AG10803 (cell line): ENCODE measurements at regions not wholly inside any gene's neighbourhood (a gene's known extent, or its start where the extent isn't known, plus 50 kb on each side); places are given as distances from the start of the nearest gene placed in this dataset.

Source experiments
- DNase-seq: peaks from one replicate; pipeline ENCODE4 v3.0.0; 2010; ENCODE audit warnings: low read depth
- H3K4me3 ChIP-seq: 2 replicates; pipeline ENCODE4 v1.5.1; 2011; ENCODE audit warnings: mild to moderate bottlenecking, low read length, control low read depth
- TF ChIP-seq, protein P1 (sequence below): conservative IDR thresholded peaks from 2 replicates; pipeline ENCODE4 v1.5.1; 2011; ENCODE audit warnings: mild to moderate bottlenecking, low read length, control low read depth, inconsistent platforms

DNA sequence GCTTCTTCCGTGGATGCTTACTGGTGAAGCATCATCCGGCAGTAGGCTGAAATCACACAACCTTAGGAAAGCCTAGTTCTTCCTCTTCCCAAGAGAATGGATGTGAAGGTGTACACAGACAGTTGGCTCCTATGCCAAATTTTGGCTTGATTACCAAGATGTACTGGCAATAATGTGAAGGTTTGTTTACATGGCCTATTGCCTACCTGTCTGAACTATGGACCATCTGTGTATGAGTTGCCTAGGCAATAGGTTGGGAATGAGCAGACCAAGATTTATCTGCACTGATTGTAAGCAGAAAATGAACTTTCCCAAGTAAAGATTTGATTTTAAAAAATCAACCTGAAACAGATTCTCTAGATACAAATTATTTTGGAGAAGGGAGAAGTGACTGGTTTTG lies 325.9 kb upstream of the SORCS1 start:
- no peak for DNase-seq
- H3K4me3 ChIP-seq, result no peak overlapping the region
- TF ChIP-seq, protein P1, sequence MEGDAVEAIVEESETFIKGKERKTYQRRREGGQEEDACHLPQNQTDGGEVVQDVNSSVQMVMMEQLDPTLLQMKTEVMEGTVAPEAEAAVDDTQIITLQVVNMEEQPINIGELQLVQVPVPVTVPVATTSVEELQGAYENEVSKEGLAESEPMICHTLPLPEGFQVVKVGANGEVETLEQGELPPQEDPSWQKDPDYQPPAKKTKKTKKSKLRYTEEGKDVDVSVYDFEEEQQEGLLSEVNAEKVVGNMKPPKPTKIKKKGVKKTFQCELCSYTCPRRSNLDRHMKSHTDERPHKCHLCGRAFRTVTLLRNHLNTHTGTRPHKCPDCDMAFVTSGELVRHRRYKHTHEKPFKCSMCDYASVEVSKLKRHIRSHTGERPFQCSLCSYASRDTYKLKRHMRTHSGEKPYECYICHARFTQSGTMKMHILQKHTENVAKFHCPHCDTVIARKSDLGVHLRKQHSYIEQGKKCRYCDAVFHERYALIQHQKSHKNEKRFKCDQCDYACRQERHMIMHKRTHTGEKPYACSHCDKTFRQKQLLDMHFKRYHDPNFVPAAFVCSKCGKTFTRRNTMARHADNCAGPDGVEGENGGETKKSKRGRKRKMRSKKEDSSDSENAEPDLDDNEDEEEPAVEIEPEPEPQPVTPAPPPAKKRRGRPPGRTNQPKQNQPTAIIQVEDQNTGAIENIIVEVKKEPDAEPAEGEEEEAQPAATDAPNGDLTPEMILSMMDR, result no peak

DNA sequence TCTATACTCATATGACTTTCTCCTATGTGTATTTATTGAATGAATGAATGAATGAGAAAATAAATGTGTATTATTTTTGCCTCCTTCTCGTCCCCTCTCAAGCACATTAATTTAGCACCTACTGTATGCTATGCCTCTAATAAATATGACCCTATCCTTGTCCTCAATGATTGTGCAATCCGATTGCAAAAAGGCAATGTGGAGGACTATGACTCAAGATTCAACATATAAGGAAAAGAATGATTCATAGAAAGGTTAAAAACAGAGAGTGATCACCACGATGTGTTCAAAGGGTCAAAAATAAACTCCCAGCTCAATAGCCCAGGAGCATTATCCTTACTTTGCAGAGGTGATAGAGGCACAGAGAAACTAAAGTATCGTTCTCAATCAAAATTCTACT lies 322.8 kb upstream of the SORCS1 start:
- no peak for DNase-seq
- H3K4me3 ChIP-seq, result no peak overlapping the region
- TF ChIP-seq, protein P1, result no peak

DNA sequence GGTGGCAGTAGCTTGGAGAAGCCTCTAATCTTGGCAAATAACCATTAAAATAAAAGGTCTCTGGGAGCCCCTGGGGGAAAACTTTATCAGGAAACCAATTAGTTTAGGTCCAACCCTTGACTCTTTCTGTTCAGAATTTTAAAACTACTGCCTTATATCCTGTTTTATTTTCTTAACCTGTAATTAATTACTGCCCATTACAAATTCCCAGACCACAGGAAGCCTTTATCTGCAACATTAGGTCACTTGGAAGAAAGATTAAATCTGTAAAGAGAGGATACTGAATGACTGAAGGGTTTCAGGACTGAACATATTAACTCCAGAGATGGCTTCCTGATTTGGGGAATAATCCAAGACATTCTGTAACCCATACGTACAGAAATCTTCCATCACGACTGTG lies 320.5 kb upstream of the SORCS1 start:
- TF ChIP-seq, protein P1, result no peak
- no peak overlapping the region for H3K4me3 ChIP-seq
- no peak for DNase-seq

DNA sequence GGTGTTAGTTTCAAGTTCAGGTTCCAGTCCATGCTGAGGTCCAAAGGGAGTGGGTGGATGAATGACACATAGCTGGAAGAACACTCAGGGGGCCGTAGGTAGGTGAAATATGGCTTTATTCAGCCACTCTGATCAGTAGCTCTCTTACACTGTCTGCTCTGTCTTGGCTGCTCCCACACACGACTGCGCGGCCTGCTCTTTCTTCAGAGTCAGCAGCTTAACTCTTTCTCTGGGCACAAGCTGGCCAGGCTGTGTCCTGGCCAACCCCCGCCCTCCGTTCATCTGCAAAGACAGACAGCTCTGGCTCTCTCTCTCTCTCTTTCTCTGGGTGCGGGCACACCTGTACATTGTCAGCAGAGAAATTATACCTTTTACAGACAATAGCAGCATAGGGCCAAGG lies 317.4 kb upstream of the SORCS1 start:
- no peak for DNase-seq
- TF ChIP-seq, protein P1, result no peak
- H3K4me3 ChIP-seq, result no peak overlapping the region

DNA sequence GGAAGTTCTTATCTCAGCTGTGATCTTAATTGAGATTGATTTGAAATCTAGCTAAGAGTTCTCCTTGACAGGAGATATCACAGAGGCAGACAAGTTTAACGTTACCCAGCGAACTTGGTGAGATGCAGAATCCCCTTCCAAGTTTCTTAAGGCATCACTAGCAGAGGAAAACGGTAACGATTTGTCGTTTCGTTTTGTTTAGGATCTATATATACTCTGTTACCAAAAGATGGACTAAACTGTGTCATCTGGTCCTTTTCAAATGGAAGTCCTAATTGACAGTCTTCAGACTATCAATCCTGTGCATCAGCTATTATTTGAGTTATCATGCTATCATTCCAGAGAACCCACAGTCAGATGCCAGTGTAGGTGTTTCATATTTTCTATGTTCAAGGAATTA lies 316.7 kb upstream of the SORCS1 start:
- DNase-seq, result no peak
- TF ChIP-seq, protein P1, result no peak

DNA sequence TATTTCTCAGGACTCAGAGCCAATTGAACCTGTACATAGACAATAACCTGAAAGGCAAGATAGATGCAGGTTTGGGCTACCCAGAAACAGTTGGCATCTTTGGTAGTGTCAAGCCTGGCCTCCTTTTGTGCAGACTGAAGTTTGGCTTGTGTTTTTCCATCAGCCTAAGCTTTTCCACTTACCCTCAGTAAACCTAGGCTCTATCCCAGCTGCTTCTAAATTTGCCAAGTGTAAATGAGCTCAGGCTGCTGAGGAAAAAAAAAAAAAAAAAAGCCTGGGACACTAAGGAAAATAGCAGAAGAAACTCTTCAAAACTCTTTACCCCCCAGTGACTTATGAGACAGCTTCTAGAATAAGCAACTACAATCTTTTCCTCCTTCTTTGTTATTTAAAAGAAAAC lies 316.3 kb upstream of the SORCS1 start:
- no peak overlapping the region for H3K4me3 ChIP-seq
- TF ChIP-seq, protein P1, result no peak
- DNase-seq, result no peak

More for the DNA sequence above, 316.7 kb upstream of the SORCS1 start:
- no peak overlapping the region for H3K4me3 ChIP-seq

DNA sequence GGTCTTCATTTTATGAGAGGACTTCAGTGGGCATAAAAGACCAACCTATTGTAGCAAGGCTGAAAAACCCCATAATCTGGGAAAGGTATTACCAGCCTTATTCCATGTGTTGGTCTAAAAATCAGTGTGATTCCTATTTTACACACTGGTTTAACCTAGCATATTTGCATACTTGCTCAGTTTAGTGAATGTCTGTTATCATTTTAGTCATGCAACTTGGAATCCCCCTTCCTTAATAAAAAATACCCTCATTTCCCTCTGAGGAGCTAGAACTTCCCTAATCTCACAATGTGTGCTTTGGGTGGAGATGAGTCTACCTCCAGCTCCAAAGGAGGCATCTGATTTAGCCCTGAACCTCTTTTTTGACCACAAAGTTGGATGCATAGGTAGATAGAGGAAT lies 312.8 kb upstream of the SORCS1 start:
- no peak for DNase-seq
- no peak overlapping the region for H3K4me3 ChIP-seq

More for the DNA sequence above, 312.8 kb upstream of the SORCS1 start:
- TF ChIP-seq, protein P1, result no peak
